GDM1 (cell line): ENCODE measurements at regions not wholly inside any gene's neighbourhood (a gene's known extent, or its start where the extent isn't known, plus 50 kb on each side); places are given as distances from the start of the nearest gene placed in this dataset.

ENCODE experiments used
- DNase-seq: peaks from one replicate; lab custom pipeline; 2025; lab: John Stamatoyannopoulos, UW

DNA sequence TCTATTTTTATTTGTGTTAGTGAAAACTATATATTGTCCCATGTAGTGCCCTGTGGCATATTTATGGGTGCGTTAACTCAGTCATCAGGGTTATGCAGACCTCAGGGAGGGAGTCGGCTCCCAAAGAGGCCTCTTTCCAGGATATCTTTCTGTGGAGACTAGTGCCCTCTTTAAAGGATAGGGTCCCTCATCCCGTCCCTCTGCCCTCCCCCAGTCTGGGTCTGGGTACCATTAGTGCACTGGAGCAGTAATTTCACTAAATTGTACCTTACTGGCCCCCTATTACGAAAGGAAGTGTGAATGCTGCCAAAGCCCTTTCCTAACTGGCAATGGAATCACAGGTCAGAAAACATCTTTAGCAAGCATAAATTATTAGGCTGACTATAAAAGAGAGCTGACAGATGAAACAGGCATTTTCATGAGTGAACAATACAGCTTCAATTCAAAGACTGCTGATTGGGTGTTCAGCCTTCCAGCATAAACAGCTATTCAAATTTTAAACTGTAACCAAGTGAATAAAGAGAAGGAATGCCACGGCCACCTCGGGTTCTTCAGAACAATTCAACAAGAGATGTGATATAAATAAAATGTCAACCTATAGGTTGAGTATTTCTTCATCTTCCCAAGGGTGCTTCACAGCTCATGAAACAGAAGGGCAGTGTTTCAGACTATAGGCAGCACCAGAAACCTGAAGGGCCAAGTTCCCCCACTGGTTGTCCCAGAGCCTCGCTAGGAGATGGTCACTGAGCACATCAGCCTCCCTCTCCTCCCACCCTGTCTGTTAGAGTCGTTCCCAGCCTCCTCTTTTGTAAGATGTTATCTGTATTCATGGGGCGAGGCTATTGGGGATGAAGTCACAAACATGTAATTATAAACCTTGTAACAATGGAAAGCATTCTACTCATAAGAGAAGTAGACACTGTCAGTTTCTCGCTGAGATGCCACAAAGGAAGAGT lies 318.7 kb downstream of the TMEM161B start:
- no peak for DNase-seq

DNA sequence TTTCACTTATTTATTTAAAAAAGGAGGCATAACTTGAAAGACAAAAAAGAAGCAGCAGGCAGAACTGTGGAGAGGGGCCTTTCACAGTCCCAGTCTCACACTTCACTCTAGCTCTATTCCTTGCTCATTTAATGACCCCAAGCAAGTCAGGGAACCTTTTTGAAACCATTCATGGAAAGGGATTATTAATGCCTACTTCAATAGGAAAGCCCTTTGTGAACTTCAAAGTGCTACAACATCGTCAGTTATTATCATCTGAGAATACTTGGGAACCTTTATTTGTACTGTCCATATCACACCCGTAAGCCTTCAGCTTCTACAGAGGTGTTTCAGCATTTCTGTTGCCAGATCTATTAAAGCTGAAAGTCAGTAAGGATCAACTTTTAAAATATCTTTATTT lies 320.2 kb downstream of the TMEM161B start:
- no peak for DNase-seq

DNA sequence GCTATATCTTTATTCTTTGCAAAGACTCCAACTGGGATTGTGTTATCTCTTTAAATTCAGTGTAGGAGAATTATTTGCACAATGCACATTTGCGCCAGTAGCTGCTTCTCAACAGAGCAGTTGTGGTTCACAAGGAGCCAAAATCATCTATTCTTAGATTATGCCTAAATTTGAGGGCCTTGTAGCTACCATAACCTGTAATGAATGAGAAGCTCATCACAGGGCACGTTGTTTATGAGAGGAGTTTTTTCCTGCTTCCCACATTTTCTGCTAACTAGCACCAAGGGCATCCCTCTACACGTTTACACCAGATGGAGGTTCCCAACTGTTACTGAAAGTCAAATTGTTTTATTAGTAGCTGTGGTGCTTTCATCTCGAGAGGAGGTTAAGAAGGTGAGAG lies 322.4 kb downstream of the TMEM161B start:
- DNase-seq = no peak

DNA sequence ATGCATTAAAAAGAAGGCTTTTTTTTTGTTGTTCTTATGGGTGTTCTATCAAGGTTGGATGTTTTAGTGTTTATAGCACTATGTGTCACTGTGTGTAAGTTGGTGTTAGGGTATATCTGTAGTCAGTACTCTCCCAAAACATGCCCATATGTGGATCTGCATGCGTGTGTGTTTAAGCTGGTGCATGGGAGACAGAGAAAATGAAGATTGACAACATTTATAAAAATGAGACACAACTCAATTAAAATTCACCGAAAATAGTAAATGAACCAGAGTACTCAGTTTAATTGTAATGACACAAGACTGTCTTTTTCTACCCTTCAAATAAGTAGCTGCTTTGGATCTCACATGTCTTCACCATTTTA lies 323.4 kb downstream of the TMEM161B start:
- DNase-seq = no peak

DNA sequence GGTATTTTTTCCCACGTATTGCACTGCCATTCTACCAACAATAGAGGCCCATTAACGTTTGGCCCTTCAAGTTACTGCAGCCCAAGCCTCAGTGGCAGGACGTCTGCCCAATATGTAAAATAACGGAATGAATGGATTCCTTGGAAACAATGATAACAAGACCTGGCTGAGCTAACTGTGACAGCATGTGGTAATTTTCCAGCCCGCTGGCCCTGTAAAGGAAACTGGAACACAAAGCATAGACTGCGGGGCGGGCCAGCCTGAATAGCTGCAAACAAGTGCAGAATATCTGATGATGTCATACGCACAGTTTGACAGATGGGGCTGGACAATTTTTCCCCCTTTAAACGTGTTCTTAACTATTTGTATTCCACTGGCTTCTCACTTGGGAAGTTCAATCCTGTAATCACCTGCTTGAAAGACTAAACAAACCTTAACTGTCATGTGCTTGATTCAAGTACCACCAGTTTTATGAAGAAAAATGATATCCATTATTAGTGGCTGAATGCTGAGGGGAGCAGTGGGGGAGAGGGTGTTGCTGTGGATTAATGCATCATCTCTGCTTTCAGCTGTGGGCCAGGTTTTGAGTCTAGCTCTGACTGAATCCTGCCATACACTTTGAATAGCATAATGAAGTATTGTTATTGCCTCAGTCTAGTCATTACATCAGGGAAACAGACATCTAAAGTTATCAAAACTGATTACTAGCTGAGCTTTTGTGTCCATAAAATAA lies 323.9 kb downstream of the TMEM161B start:
- DNase-seq = no peak

DNA sequence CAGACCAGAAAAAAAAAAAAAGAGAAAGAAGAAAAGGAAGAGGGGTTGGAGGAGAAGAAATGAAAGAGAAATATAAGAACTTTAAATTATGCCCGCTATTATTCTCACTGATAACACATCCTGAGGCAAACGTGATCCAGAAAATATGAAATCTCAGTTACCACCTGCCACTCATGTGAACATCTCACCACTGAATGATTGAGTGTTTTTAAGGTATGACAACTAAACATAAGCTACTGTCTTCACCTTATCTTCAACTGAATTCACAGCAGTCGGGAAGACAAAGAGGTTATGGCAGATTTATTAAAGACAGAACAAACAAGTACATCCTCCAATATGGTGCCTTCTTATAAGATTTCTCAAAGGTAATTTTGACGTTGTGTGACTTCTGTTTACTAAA lies 327.9 kb downstream of the TMEM161B start:
- DNase-seq = no peak

DNA sequence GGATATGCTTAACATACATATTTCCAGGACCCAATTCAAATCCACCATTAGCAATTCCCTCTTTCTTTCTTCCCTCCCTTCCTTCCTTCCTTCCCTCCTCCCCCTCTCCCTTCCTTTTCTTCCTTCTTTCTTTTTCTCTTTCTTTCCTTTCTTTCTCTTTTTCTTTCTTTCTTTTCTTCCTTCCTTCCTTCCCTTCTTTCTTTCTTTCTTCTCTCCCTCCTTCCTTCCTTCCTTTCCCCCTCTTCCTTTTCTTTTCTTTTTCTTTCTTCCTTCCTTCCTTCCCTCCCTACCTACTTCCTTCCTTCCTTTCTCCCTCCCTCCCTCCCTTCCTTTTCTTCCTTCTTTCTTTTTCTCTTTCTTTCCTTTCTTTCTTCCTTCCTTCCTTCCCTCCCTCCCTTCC lies 332.0 kb downstream of the TMEM161B start:
- DNase-seq = no peak

DNA sequence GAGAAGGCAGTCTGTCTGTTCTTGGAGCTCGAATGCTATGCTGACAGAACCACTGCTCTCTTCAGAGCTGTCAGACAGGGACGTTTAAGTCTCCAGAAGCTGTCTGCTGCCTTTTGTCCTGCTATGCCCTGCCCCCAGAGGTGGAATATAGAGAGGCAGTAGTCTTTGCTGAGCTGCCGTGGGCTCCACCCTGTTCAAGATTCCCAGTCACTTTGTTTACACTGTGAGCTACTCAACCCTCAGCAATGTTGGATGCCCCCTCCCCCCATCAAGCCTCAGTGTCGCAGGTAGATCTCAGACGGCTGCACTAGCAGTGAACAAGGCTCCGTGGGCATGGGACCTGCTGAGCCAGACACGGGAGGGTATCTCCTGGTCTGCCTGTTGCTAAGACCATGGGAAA lies 344.2 kb downstream of the TMEM161B start:
- DNase-seq = no peak

DNA sequence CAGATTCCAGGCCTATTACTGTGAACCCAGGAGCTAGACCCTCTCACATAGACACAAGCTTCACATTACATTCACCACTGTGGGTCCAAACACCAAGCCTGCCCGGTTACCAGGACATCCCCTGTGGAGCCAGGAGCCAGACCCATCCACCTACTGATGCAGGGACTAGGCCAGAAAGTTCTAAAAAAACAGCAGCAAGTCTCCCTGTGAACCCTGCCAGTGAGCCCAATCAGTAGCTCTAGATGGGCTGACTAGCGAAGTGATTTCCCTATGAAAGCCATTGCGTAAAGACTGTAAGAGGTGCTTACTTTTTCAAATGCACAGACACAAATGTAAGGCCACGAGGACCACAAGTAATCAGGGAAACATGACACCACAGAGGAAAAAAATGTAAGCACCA lies 352.3 kb downstream of the TMEM161B start:
- DNase-seq = no peak

DNA sequence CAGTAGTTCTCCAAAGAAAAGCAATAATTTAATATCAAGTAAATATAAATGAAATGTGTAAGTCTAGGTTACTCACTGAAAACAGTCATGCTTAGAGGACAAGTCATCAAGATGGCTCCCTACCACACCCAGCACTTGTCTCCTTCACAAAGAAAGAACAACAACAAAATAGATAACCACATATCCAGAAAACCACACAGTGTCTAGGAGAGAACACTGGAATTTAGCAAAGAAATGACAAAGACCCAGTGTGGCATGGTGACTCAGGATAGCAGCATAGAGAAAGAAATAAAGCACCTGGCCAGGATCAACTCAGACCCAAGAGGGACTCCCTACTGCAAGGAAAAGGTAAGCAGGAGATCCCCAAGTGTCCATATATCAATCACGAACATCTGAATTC lies 356.2 kb downstream of the TMEM161B start:
- DNase-seq = no peak

DNA sequence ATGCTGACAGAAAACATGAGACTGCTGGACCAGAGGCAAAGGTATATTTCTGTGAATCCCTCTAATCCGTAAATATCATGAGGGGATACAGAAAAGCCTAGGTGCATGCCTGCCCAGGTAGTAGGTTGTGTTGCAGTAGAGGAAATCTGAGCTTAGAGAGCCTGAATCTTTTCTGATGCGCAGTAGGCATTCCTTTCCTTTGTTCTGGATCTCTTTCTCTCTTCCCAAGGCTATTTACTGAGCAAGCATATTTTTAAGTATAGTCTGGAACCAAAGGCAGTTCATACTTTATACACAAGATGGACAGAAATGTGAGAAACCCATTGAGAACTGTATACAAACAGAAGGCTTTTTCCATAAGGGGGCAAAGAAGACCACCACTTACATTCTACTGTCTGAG lies 359.3 kb downstream of the TMEM161B start:
- no peak for DNase-seq

DNA sequence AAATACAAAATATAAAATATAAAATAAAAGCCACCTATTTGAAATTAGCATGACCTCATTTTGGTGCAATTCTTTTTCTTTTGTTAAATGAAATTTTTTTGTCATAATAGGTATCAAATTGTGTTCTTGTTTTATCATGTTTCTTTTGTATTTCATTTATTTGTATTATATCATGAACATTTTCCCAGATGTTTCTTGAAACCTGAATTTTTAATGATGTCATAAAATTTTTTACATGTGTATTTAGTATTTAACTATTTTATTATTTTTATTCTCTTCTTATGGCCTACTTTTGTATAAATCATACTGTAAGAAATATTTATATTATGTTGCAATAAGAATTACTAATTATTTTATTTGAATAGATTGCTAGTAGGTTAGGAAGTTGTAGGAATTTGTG lies 361.7 kb downstream of the TMEM161B start:
- DNase-seq = no peak

DNA sequence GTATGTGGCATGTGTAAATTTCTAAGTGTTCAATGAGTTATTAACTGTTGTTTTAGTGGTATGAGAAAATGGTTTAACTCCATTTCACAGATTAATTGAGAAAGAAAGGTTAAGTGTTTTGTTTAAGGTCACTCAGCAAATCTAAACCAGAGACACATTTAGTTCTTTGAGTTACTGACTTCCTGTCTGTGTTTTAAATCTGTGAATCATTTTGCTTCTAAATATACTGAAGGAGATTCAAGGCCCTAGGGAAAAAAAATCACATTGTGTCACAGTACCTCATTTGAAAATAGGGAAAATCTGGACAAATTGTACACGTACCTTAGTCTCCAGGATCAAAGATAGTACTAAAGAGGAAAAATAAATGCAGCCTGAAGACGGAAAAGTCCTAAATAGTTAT lies 368.2 kb downstream of the TMEM161B start:
- no peak for DNase-seq

DNA sequence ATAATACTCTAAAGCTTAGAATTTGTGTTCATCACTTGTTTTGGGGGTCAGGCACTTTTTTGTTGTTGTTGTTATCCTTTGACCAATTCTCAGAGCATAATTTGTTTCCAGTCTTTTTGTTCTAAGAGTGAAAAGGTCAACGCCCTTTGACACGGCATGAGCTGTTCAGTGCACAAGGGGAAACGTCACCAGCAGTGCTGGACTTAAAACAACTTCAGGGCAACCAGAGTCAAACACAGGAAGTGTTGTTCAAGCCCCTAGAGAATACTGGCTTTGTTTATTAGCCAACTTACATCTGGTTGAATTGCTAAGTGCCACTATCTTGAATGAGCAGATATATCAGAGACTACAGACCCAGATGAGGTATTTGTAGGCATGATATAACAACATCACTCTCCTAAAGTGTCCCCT lies 368.9 kb downstream of the TMEM161B start:
- no peak for DNase-seq

DNA sequence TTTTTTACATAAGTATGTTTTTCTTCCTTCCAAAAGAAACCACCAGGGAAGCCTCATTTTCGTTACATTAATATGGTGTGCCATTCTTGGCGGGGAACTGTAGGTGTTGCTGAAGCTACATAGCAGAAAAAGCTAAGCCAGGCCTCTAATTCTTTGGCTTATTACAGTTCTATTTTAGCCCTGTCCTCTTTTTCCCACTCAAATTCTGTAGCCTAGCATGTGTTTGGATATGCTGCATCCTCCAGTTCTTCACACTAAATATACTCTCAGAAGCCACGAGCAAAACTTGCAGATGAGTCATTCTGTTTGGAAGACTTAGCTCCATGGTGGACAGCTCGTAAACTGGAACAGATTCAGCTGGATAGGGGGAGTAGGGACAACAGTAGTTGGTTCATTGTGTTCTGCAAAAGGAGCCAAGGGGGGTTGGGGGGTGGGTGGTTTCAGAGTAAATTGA lies 369.4 kb downstream of the TMEM161B start:
- no peak for DNase-seq

DNA sequence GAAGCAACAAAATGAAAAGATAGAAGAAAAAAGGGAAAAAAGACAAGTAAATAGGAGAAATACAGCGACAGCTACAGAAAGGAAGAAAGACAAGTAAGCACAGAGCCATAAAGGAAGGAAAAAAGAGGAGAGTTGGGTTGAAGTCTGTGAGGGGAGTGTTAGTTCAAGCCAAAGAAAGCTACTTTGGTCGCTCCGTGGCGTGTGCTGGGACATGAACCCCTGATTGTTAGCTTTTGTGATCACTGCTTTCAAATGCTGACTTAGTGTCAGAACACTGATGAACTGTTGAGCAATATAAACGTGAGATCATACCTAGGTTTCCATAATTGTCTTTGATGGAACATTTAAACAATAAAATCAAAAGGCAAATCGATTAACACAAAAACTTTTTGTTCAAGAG lies 370.1 kb downstream of the TMEM161B start:
- no peak for DNase-seq

DNA sequence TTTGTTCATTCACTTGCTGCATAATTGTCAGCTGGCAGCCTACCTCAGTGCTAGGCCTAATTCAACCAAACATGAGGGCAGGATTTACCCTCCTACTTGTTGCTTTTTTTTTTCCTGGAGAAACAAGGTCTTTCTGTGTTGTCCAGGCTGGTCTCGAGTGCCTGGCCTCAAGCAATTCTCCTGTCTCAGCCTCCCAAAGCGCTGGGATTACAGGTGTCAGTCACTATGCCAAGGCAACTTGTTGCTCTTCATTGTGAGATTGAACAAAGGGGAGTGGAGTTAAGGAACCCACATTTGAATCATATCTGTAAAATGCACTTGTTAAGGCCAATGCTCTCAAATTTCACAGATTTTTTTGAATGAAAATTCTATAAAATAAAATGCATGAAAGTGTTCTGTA lies 380.5 kb downstream of the TMEM161B start:
- no peak for DNase-seq

DNA sequence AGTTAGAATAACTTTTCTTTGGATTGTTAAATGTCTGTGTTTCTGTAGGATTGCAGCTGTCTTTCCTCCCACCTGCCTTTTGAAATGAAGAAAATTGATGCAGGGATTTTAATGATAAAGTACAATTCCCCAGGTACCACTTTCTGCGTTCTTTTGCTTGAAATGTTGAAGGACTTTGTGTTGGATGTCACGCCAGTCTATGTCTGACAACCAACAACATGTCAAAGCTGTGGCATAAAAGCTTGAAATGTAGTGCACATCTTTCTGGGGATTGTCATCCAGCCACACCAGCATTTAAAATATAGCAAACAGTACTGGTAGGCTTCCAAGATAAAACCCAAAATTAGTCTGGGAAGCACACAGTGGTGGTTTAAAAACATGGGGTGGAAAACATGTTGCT lies 381.4 kb downstream of the TMEM161B start:
- DNase-seq = no peak

DNA sequence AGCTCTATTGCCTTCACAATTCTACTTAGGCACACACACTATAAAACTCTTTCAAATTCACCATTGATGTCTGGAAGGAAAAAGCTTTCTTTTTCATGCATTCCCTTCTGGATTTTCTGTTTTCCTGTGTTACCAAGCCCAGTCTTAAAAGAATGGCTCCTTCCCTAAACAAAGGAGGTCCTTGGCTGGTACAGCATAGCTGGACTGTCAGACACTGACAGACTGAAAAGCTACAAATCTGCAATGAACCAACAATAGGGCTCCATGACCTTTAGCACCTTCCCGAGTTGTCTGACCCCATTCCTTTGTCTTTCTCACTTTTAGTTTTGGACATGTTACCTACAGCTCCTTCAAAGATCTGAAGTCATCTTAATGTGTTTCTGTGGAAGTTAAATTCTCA lies 382.5 kb downstream of the TMEM161B start:
- DNase-seq = no peak

DNA sequence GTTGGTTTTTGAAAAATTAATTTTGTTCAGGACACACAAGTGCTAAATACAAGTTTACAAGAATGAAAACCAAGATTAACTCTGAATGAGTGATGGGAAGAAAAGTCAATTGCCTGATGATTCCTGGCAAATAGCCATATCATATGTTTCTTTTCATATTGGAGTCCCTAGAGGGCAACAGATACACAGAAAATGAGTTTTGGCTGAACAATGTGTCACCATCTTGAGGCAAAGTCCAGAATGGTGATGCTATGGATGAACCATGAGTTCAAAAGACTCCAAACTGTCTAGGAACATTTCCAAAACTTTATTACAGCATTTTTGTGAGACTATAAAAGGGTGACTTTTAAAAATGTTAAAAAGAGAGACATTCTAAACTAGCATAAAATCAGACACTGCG lies 382.9 kb downstream of the TMEM161B start:
- DNase-seq = no peak

DNA sequence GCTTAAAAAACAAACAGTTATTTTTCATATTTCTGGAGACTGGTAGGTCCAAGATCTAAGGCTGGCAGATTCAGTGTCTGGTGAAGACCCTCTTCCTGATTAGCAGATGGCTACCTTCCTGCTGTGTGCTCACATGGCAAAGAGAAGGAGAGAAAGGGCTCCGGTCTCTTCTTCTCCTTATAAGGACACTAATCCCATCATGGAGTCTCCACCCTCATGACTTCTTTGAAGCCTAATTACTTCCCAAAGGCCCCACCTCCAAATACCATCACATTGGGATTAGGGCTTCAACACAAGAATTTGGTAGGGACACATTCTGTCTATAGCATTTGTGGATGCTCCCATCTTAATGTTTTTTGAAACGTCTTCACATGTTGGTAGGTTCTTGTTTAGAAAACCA lies 391.1 kb downstream of the TMEM161B start:
- no peak for DNase-seq

DNA sequence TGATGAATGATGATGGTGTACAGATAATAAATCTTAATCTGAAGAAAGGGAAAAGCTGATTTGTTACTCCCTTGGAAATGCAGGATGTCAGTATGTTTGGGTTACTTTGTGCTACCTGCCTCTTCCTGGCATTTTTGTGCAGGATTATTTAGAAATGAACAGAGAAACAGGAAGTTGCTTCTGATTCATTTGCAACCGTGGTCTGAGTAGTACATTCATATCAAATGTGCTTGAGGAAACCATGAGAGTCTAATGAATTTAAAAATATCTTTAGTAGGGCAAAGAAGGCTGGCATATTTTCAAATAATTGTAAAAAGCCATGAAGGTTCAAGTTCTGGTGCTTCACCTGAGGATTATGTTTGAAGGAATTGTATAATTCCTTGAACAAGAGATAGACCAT lies 391.6 kb downstream of the TMEM161B start:
- DNase-seq = no peak

DNA sequence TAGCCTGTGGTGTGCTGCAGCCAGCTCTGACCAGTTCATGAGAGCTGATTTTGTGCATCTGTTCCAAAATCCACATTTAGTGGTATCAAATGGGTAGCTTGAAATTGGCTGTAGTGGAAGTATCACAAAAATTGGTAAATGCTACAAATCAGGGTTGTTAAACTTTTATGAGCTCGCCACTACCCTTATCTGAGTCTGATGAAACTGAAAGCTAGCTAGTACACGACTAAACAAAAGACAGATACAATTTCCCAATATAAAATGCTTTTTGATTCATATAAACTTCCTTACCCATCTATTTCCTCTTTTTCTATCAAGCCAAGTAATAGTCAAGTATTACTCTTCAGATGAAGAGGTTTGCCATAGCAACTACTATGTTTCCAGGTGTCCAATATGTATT lies 392.0 kb downstream of the TMEM161B start:
- no peak for DNase-seq
